ENCODE measurements at regions not wholly inside any gene's neighbourhood (a gene's known extent, or its start where the extent isn't known, plus 50 kb on each side); places are given as distances from the start of the nearest gene placed in this dataset.

DNA sequence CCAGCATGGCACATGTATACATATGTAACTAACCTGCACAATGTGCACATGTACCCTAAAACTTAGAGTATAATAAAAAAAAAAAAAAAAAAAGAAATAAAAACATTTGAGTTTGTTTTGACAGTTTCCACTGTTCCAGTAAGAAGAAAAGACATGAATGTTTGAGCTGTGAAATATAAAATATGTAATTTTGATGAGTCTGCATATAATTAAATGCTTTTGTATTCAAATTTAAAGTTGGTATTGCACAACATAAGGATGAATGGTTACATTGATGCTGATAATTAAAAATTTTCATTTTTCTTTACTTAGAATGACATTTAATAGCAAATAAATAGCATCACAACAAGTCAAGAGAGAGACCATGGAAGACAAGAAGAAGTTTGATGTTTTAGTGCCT is 212.0 kb upstream of the RRP15 start:
- TF ChIP-seq, protein P1, sequence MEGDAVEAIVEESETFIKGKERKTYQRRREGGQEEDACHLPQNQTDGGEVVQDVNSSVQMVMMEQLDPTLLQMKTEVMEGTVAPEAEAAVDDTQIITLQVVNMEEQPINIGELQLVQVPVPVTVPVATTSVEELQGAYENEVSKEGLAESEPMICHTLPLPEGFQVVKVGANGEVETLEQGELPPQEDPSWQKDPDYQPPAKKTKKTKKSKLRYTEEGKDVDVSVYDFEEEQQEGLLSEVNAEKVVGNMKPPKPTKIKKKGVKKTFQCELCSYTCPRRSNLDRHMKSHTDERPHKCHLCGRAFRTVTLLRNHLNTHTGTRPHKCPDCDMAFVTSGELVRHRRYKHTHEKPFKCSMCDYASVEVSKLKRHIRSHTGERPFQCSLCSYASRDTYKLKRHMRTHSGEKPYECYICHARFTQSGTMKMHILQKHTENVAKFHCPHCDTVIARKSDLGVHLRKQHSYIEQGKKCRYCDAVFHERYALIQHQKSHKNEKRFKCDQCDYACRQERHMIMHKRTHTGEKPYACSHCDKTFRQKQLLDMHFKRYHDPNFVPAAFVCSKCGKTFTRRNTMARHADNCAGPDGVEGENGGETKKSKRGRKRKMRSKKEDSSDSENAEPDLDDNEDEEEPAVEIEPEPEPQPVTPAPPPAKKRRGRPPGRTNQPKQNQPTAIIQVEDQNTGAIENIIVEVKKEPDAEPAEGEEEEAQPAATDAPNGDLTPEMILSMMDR (IDR thresholded peaks at IDR 0.05; ENCODE audit: insufficient read depth, low read length) = no peak
- TF ChIP-seq, protein P2, sequence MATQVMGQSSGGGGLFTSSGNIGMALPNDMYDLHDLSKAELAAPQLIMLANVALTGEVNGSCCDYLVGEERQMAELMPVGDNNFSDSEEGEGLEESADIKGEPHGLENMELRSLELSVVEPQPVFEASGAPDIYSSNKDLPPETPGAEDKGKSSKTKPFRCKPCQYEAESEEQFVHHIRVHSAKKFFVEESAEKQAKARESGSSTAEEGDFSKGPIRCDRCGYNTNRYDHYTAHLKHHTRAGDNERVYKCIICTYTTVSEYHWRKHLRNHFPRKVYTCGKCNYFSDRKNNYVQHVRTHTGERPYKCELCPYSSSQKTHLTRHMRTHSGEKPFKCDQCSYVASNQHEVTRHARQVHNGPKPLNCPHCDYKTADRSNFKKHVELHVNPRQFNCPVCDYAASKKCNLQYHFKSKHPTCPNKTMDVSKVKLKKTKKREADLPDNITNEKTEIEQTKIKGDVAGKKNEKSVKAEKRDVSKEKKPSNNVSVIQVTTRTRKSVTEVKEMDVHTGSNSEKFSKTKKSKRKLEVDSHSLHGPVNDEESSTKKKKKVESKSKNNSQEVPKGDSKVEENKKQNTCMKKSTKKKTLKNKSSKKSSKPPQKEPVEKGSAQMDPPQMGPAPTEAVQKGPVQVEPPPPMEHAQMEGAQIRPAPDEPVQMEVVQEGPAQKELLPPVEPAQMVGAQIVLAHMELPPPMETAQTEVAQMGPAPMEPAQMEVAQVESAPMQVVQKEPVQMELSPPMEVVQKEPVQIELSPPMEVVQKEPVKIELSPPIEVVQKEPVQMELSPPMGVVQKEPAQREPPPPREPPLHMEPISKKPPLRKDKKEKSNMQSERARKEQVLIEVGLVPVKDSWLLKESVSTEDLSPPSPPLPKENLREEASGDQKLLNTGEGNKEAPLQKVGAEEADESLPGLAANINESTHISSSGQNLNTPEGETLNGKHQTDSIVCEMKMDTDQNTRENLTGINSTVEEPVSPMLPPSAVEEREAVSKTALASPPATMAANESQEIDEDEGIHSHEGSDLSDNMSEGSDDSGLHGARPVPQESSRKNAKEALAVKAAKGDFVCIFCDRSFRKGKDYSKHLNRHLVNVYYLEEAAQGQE (IDR thresholded peaks at IDR 0.05; ENCODE audit: insufficient replicate concordance, low read depth) = no peak
- TF ChIP-seq GABPA (IDR thresholded peaks at IDR 0.05; ENCODE audit: low read depth) (no peak), POLR2AphosphoS5 (IDR thresholded peaks at IDR 0.05; ENCODE audit: low read depth) (no peak)
